ENCODE measurements at regions not wholly inside any gene's neighbourhood (a gene's known extent, or its start where the extent isn't known, plus 50 kb on each side); places are given as distances from the start of the nearest gene placed in this dataset.

DNA sequence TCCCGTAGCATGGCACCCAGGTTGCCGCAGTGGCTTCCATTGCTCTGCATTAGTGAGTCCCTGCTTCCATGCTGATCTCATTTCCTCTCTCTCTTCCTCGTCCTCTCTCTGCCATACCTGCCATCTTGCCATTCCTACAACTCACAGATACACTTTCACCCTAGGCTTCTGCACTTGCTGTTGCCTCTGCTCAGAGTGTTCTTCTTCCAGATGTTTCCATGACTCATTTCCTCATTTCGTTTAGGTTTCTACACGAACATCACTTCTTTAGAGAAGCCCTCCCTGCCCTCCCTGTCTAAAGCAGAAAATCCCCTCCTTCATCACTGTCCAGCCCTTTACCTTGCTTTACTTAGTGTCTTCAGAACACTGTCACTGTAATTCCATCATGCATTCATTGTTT lies 115.2 kb upstream of the WWC1 start:
- CTCF ChIA-PET: no interaction called here
- TF ChIP-seq, protein P1, sequence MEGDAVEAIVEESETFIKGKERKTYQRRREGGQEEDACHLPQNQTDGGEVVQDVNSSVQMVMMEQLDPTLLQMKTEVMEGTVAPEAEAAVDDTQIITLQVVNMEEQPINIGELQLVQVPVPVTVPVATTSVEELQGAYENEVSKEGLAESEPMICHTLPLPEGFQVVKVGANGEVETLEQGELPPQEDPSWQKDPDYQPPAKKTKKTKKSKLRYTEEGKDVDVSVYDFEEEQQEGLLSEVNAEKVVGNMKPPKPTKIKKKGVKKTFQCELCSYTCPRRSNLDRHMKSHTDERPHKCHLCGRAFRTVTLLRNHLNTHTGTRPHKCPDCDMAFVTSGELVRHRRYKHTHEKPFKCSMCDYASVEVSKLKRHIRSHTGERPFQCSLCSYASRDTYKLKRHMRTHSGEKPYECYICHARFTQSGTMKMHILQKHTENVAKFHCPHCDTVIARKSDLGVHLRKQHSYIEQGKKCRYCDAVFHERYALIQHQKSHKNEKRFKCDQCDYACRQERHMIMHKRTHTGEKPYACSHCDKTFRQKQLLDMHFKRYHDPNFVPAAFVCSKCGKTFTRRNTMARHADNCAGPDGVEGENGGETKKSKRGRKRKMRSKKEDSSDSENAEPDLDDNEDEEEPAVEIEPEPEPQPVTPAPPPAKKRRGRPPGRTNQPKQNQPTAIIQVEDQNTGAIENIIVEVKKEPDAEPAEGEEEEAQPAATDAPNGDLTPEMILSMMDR (IDR thresholded peaks at IDR 0.05; ENCODE audit: unreplicated experiment): no peak
- POLR2A ChIA-PET: interaction anchor here (0.9 kb wide), 1 partner anchor 20 kb away, joined by 3 read pairs; no protein-coding TSS in a partner anchor
- Mint-ChIP-seq H3K4me1 (ENCODE audit: insufficient read depth, unreplicated experiment) (no peaks in the 10 kb centered on the region), H3K36me3 (ENCODE audit: insufficient read depth, unreplicated experiment) (no peaks in the 10 kb centered on the region), H3K4me3 (ENCODE audit: unreplicated experiment) (no peak overlapping the region), H3K27ac (ENCODE audit: low read depth, unreplicated experiment) (no peak overlapping the region), H3K9me3 (ENCODE audit: unreplicated experiment) (no peaks in the 10 kb centered on the region), H3K27me3 (ENCODE audit: insufficient read depth, unreplicated experiment) (peaks cover 1% of the 10 kb centered on the region)
- DNase-seq (ENCODE audit: unreplicated experiment): no peak
- no TSS peak for BruUV-seq (replicated peaks)
- intact Hi-C loops (cut with micrococcal nuclease): no loop called here

DNA sequence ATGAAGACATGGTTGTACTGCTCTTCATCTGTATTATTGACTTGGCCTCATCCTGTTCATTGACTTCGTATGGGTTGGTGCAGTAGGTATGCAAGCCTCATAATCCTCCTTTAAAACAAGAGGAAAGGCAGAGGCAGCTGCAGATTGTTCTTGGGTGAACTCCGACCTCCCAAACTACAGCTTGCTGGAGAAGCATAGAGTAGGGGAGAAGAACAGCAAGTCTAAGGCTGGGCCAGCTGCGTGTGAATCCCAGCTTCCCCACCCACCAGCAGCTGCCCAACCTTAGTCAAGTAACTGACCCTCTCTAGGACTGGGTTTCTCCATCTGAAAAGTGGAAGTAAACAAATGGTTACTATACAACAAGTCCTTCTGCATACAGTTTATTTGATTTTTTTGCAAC lies 114.5 kb upstream of the WWC1 start:
- intact Hi-C loops (cut with micrococcal nuclease): no loop called here
- CTCF ChIA-PET: interaction anchor here (0.5 to 0.7 kb wide), 2 partner anchors 19 to 93 kb away, joined by 3 to 4 read pairs; no protein-coding TSS in a partner anchor
- Mint-ChIP-seq H3K9me3 (ENCODE audit: unreplicated experiment) (no peaks in the 10 kb centered on the region), H3K36me3 (ENCODE audit: insufficient read depth, unreplicated experiment) (no peaks in the 10 kb centered on the region), H3K4me1 (ENCODE audit: insufficient read depth, unreplicated experiment) (no peaks in the 10 kb centered on the region), H3K4me3 (ENCODE audit: unreplicated experiment) (no peak overlapping the region), H3K27ac (ENCODE audit: low read depth, unreplicated experiment) (no peak overlapping the region), H3K27me3 (ENCODE audit: insufficient read depth, unreplicated experiment) (no peaks in the 10 kb centered on the region)
- no TSS peak for BruUV-seq (replicated peaks)
- DNase-seq (ENCODE audit: unreplicated experiment): no peak
- TF ChIP-seq, protein P1 (IDR thresholded peaks at IDR 0.05; ENCODE audit: unreplicated experiment): no peak
- POLR2A ChIA-PET: interaction anchor here (0.8 to 0.9 kb wide), 2 partner anchors 19 to 43 kb away, joined by 3 read pairs; no protein-coding TSS in a partner anchor

DNA sequence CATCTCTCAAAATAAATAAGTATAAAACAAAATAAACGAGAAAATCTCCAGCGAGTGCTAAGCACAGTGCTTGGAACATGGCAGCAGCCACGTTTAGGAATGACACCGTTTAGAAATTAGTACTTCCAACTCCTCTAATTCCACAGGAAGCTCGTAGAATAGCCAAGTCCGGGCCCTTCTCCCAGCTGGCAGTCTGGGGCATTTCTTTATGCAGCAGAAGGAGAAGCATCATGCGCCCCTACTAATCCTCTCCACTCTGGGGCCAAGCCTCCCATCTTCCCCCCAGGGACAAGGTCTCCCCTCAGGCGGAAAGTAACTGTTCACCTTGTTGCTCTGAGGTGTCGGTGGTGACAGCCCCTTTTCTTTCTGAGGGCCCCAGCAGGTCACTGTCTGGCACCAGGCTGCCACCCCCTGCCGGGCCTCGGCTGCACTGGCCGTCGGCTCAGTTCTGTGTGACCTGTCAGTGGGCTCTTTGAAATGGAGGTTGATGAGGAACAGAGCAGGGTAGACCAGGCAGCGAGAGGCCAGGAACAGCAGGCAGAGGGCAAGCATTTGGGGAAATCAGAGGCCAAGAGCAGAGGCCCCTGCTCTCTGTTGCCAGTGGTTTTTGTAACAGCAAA lies 113.5 kb upstream of the WWC1 start:
- H3K27me3 Mint-ChIP-seq (ENCODE audit: insufficient read depth, unreplicated experiment): no peaks in the 10 kb centered on the region
- intact Hi-C loops (cut with micrococcal nuclease): no loop called here
- no peaks in the 10 kb centered on the region for H3K36me3 Mint-ChIP-seq (ENCODE audit: insufficient read depth, unreplicated experiment)
- no peak for DNase-seq (ENCODE audit: unreplicated experiment)
- no peak overlapping the region for H3K4me3 Mint-ChIP-seq (ENCODE audit: unreplicated experiment)
- BruUV-seq (replicated peaks): no TSS peak
- ChIA-PET POLR2A (interaction anchor here (0.5 to 0.8 kb wide), 2 partner anchors 42 to 149 kb away, joined by 3 read pairs; no protein-coding TSS in a partner anchor), CTCF (interaction anchor here (0.7 kb wide), 1 partner anchor 87 kb away, joined by 4 read pairs; no protein-coding TSS in a partner anchor)
- H3K4me1 Mint-ChIP-seq (ENCODE audit: insufficient read depth, unreplicated experiment): no peaks in the 10 kb centered on the region
- H3K9me3 Mint-ChIP-seq (ENCODE audit: unreplicated experiment): no peaks in the 10 kb centered on the region
- TF ChIP-seq, protein P1 (IDR thresholded peaks at IDR 0.05; ENCODE audit: unreplicated experiment): no peak
- H3K27ac Mint-ChIP-seq (ENCODE audit: low read depth, unreplicated experiment): no peak overlapping the region

DNA sequence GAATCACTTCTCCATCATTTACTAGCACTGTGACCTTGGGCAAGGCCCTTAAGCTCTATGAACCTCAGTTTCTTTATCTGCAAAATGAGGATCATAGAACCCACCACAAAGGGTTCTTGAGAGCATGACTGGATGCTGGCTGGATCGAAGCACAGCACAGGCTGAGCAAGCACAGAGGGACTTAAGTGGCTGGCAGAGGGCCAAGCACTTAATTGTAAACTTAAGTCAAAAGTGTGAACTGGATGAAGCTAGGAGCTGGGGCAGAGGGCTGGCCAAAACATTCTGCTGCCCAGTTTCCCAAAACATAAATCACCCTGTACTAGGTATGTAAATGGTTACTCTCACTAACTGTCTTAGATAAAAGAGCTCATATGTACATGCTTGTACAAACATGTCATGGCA lies 112.3 kb upstream of the WWC1 start:
- intact Hi-C loops (cut with micrococcal nuclease): no loop called here
- no TSS peak for BruUV-seq (replicated peaks)
- peaks cover 6% of the 10 kb centered on the region for H3K4me1 Mint-ChIP-seq (ENCODE audit: insufficient read depth, unreplicated experiment)
- ChIA-PET POLR2A (no interaction called here), CTCF (interaction anchor here (0.6 kb wide), 3 partner anchors 65 to 132 kb away, joined by 3 read pairs; no protein-coding TSS in a partner anchor)
- H3K27ac Mint-ChIP-seq (ENCODE audit: low read depth, unreplicated experiment): no peak overlapping the region
- no peak for DNase-seq (ENCODE audit: unreplicated experiment)
- no peaks in the 10 kb centered on the region for H3K27me3 Mint-ChIP-seq (ENCODE audit: insufficient read depth, unreplicated experiment)
- H3K4me3 Mint-ChIP-seq (ENCODE audit: unreplicated experiment): no peak overlapping the region
- no peaks in the 10 kb centered on the region for H3K36me3 Mint-ChIP-seq (ENCODE audit: insufficient read depth, unreplicated experiment)
- no peaks in the 10 kb centered on the region for H3K9me3 Mint-ChIP-seq (ENCODE audit: unreplicated experiment)
- TF ChIP-seq, protein P1 (IDR thresholded peaks at IDR 0.05; ENCODE audit: unreplicated experiment): no peak

Measured in MCF 10A (cell line).